HG03095 (cell line): ENCODE measurements at regions not wholly inside any gene's neighbourhood (a gene's known extent, or its start where the extent isn't known, plus 50 kb on each side); places are given as distances from the start of the nearest gene placed in this dataset.
"Not testable (repeated sequence)": the region's sequence is repeated elsewhere in the genome, so short reads cannot be mapped to it uniquely, and the experiment has no call there.

Source experiments
- ATAC-seq: cut with Tn5 transposase; IDR thresholded peaks from one replicate; pipeline ENCODE4 v1.9.1; 2021; ENCODE audit warnings: moderate library complexity; ENCODE audit not compliant: unreplicated experiment

DNA sequence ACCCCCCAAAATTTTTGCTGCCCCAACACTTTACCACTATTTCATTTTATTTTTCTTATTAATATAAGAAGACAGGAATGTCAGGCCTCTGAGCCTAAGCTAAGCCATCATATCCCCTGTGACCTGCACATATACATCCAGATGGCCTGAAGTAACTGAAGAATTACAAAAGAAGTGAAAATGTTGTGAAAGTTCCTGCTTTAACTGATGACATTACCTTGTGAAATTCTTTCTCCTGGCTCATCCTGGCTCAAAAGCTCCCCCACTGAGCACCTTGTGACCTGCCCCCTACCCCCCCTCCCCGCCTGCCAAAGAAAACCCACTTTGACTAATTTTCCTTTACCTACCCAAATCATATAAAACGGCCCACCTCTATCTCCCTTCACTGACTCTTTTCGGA is 200.3 kb upstream of the FKBP1C start:
- not testable (repeated sequence) for ATAC-seq

DNA sequence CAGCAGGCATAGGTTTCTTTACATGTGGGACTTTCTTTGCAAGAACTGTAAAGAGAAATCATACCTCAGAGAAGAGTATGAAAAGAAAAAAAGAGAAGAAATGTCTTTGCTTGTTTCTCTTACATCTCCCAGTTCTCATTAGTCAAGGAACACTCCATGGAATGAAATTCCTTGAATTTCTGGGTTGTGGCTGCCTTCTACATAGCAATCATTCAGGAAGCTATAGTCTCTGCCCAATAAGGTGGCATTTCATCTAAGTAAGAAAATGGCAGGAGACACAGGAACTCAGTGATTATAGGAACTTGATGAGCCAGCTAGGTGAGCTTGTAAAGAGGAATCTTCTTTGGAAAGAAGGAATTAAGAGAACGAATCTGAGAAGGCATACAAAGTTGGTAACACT is 197.0 kb upstream of the FKBP1C start:
- ATAC-seq: no peak

DNA sequence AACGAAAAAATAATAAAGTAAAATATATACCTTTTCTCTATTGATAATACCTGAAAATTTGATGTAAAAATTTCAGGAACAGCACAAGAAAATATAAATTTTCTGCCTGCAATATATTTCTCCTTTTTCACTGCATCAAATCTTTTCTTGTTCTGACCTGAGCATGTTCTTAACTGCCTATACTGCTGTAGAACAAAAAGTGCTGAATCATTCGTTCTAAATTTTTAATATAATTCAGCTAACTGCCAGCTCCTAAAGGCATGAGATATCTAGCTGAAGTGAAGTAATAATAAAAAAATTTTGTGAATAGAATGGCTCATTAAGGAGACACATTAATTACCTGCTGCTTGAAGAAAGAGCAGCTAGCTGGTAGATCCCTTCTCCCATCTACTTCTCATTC is 188.6 kb upstream of the FKBP1C start:
- no peak for ATAC-seq

DNA sequence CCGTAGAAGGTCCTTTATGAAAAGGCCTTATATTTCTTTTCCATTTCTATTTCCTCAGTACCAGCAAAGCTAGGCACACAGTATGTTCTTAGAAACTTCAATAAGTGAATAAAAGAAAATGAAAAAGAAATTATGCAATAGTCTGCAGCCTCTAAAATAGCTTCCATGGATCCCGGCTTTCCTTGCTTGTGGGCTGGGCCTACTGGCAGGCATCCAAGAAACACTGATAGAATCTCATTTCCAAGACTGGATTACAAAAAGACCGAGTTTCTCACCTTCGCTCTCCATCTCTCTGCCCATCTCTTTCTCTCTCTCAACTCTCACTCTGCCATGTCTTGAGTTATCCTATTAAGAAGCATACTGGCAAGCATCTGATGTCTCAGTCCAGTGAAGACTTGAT is 187.5 kb upstream of the FKBP1C start:
- ATAC-seq: no peak

DNA sequence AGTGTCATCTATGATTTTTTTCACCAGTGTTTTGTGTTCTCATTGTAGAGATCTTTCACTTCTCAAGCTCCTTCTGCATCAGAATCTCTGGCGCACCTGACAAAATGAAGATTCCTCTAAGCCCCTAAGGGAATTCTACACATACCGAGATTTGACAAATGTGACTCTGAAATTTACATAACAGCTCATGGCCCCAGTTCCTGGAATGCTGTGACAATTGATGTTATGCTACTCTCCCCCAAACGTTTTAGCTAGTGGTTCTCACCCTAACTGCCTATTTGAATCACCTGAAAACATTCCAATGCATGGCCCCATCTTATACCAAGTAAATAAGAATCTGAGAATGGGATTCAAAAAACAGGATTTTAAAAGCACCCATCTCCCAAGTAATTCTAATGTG is 162.1 kb upstream of the FKBP1C start:
- ATAC-seq: no peak

DNA sequence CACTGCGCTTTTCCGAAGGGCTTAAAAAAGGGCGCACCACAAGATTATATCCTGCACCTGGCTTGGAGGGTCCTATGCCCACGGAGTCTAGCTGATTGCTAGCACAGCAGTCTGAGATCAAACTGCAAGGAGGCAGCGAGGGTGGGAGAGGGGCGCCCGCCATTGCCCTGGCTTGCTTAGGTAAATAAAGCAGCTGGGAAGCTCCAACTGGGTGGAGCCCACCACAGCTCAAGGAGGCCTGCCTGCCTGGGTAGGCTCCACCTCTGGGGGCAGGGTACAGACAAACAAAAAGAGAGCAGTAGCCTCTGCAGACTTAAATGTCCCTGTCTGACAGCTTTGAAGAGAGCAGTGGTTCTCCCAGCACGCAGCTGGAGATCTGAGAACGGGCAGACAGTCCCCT is 158.1 kb upstream of the FKBP1C start:
- ATAC-seq: not testable (repeated sequence)

DNA sequence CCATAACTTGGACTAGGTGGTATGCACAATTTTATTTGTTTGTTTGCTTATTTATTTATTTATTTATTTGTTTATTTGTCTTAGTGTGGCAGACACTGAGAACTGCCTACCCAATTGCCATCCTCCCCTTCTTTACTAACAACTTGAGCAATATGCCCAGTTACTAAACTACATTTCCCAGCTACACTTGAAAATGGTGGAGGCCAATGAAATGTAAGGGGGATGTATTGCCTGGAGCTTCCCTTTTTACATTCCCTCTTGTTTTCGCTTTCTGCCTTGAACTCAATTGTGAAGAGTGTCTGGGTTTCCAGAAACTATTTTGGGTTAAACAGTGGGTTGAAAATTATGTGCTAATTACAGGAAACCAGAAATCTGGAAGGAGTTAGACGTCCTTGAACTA is 152.7 kb upstream of the FKBP1C start:
- no peak for ATAC-seq

DNA sequence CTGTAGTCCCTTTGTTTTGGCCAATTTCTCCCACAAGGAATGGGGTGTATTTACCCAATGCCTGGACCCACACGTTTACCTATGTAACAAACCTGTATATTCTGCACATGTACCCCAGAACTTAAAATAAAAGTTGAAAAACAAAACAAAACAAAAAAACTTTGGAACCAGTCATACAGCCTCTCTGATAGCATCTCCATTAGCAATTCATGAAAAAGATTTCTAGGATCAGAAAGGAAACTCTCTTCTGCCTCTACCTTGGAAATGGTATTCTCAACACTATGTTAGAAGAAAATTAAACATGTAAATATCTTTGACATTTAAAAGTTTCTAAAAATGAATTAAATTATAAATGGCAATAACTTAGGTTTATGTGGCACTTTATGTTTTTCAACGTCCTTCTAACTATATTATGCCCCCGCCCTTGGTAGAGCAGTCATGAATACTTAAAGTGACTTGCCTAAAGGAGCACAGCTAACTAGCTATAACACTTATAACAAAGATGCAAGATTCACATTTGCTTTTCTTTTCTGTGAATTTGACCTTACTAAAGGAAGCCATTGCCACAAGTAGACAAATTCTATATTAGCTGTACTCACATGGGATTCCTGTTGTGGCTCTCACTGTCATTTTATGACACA is 147.5 kb upstream of the FKBP1C start:
- ATAC-seq: no peak

DNA sequence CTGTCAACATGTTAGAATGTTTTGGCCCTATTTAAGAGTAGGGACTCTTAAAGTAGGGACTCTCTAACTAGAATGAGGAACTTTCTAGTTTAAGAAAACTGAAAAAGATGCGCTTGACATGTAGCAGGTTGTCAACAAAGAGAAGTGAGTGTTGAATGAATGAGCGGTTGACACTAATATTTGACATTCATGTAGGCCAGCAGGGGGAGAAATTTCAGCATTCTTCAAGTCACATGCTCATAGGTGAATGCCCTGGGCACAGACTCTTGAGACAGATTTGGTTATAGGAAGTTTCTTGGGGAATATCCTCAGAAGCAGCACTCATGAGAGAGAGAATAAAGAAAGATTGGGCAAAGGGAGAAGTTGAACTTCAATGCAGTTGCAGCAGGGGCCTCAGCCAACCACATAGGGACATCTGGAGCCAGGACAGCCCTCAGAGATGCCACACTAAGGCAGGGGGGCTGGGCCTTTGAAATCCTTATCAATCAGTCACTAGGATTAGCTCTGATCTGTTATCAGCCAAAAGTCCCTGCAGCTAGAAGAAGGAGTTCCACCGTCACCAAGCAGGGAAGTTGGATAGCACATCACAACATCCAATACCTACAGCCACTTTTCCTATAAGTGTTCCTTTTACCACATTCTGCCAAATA is 145.1 kb upstream of the FKBP1C start:
- ATAC-seq: peak; percentile 55

DNA sequence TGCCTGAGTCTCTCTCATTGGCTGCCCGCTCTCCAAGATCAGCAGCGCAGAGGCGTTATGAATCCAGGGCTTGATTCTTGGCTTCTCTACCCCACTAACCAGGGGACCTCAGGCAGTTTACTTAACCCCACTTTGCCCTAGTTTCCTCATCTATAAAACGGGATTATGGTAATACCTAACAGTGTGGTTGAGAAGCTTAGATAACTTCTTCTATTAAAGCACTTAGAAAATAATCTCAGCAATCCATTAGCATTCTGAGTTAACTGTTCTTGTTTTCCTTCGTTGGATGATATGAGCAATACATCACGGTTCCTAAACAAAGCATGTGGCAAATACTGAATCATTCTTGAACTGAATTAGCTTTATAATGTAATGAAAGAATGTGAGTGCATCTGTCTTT is 116.3 kb upstream of the FKBP1C start:
- ATAC-seq: no peak

DNA sequence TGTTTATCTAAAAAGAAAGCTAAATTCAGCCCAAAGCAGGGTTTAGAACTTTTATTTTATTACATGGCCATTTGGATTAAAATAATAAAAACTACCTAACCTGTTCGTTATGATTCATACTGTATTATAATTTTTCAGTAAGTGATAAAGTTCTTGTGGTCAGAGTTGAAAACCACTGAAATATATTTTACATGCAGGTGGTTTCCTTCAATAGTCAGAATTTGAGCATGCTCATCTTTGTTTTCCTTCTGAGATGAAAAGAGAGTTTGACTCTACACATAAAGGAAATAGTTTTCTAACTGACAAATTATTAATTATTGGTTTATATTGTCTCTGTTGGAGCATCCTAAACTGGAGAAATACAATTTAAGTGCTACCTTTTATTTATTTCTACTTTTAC is 114.0 kb upstream of the FKBP1C start:
- peak; percentile 48 for ATAC-seq

DNA sequence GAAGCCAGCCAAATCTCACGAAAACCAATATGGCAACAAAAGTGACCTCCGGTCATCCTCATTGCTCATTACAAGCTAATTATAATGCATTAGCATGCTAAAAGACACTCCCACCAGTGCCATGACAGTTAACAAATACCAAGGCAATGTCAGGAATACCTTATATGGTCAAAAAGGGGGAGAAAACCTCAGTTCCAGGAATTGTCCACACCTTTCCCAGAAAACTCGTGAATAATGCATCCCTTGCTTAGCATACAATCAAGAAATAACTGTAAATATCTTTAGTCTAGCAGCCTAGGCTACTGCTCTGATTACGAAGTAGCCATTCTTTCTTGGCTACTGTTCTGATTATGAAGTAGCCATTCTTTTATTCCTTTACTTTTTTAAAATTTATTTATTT is 112.5 kb upstream of the FKBP1C start:
- no peak for ATAC-seq

DNA sequence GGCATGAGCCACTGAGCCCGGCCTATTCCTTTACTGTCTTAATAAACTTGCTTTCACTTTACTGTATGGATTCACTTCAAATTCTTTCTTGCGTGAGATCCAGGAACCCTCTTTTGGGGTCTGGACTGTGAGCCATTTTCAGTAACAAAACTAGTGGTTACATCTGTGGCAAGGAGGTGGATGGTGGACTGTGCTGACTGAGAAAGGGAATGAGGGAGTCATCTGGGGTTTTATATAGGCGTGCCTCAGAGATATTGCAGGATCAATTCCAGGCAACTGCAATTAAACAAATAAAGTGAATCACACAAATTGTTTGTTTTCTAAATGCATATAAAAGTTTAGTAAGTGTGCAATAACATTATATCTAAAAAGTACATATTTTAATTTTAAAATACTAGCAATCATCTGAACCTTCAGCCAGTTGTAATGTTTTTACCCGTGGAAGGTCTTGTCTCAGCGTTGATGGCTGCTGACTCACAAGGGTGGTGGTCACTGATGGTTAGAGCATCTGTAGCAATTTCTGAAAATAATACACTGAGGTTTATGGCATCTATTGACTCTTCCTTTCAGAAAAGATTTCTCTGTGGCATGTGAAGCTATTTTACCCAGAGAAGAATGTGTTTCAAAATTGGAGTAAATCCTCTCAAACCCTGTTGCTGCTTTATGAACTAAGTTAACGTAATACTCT is 111.4 kb upstream of the FKBP1C start:
- no peak for ATAC-seq

DNA sequence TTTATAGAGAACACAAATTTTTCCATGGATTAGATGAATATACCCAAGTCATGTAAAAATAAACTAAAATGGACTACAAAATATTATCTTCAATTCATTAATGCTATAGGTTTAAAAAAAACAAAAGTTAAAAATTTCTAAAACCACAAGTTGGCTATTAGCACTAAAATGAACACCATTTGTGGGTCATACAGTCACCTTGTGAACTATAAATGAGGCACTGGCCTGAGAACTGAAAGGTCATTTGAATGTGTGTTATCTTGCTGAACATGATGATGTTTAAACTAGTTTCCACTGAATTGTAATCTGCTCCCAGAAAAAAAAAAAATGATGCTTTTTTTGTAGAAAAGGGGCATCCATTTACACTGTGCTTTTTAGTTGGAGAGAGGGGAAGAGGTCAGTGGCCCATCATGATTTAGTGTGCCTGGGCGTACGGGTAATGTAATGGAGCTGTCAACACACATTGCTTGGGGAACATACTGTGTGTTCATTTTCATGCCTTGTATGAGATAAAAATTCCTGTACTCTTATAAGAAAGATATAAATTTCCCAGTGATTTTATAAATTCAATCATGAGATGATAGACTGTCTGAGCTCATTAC is 96.6 kb upstream of the FKBP1C start:
- ATAC-seq: peak; percentile 52

DNA sequence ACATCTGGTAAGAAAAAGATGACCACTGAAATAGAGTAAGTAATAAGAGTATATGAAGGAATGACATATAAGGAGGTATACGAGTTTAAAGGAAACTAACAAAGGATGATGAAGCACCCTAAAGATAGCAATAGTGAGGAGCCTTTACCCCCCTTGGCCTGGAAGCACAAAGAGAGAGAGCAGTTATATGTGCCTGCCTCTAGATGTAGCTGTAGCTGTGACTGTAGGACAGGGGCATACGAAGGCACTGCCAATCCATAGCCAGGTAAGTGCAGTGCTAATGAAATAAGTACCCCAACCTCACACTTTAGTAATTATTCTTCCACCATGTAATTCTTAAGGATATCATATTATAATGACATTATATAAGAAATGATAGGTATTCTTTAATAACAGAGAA is 90.1 kb upstream of the FKBP1C start:
- no peak for ATAC-seq

DNA sequence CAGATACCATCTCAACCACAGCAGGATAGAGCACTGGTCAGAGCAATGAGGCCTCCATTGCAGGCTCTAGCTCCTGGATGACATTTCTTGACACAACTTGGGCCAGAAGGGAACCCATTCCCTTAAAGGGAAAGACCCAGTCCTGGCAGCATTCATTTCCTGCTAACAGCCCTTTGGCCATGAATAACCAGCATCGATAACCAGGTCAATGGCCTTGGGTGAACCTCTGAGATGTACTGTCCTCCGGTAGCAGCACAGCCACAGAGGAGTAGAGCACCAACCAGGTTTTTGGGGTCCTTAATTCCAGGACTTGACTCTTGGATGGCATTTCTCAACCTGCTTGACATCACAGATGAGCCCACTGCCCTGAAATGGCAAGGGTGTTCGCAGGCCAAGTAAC is 71.2 kb upstream of the FKBP1C start:
- no peak for ATAC-seq

DNA sequence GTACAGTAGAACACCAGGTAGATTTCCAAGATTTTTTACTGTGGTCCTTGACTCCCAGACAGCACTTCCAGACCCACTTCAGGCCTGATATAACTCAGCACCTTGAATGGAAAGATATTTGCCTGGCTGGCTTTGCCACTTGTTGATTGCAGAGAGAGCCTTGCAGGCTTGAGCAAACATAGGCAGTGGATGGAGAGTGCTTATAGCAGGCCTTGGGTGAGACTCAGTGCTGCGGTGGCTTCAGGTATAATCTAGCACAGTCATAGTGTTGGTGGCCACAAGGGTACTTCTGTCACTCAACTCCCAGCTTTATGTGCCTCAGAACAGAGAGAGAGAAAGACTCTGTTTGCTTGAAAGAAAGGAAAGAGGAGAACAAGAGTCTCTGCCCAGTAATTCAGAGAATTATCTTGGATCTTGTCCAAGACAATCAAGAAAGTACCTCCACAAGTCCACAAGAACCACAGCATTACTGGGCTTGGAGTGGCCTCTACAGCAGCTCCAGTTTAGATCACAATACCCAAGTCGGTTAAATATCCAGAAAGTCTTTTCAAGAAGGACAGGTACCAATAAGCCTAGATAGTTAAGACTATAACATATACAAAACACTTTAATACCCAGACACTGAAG is 70.5 kb upstream of the FKBP1C start:
- no peak for ATAC-seq

DNA sequence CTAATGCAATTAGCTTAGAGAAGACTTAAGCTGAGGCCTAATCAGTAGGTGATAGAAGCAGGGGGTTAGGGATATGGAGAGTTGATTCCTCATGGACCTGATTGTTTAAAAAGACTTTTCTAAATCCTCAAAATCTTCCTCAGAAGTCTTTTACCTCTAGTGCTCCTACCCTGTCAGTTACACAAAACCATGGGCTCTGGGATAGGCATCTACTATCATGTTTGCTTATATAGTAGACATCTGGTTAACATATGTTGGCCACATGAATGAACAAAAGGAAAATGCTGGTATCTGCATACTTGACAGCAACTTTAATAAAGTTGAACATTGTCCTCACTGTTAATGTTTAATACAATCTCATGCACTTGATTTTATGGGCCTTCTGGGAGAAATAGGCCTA is 61.5 kb upstream of the FKBP1C start:
- no peak for ATAC-seq

DNA sequence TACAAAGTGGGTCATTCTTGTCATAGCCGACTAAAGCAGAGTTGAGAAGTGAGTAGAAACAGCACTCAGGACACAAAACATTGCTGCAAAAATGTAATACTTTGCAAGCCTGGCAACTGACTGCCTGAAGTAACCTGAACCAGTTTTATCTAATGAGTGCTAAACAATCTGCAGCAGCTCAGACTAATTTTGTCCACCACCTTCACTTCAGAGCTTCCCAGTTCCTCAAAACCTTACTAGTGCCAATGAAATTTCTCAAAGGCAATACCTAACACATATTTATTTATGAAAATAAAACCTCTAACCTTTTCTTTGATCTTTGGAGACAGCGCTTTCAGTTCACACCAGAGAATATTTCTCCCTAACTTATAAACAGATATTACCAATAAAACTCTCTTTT is 56.7 kb upstream of the FKBP1C start:
- ATAC-seq: no peak
